ENCODE measurements at regions not wholly inside any gene's neighbourhood (a gene's known extent, or its start where the extent isn't known, plus 50 kb on each side); places are given as distances from the start of the nearest gene placed in this dataset.

- no peak for TF ChIP-seq CTCF (IDR thresholded peaks at IDR 0.05)
- peak in 1 of 3 donors; percentile 28 for TF ChIP-seq POLR2AphosphoS5 (IDR thresholded peaks at IDR 0.05)
Measured at GRCh38 chr6:106751501-106752252, 122.3 kb downstream of the QRSL1 start.

Measured in stomach (tissue), 4 donors.